PC-9 (cell line): ENCODE measurements at regions not wholly inside any gene's neighbourhood (a gene's known extent, or its start where the extent isn't known, plus 50 kb on each side); places are given as distances from the start of the nearest gene placed in this dataset.

ENCODE experiments used
- BruUV-seq: library from RNA; stranded (reverse); fragments of 400-500 nt; replicated peaks from 2 replicates; lab custom pipeline; 2021; lab: Mats Ljungman, UMichigan
- CTCF ChIA-PET: fragments of 300-600 bp; sonication (Branson Sonifier 250); formaldehyde crosslinking; loops from one replicate; lab custom pipeline; 2022; ENCODE audit warnings: antibody characterized with exemption; lab: Charles Lee
- POLR2A ChIA-PET: fragments of 300-600 bp; sonication (Branson Sonifier 250); formaldehyde crosslinking; loops from one replicate; lab custom pipeline; 2022; ENCODE audit warnings: antibody characterized with exemption; ENCODE audit not compliant: unreplicated experiment; lab: Charles Lee
- DNase-seq, 2 experiments: peaks; one replicate each; pipeline versions ENCODE4 v3.0.0 to v3.0.0-alpha.2; 2015 to 2022; ENCODE audit warnings: mixed read lengths in 1 of 2
- H2AFZ ChIP-seq: fragments of 200-600 bp; sonication (generic); 2 replicates; pipeline ENCODE4 v1.8.1; 2017; ENCODE audit warnings: antibody characterized with exemption
- H3F3A ChIP-seq: fragments of 200-600 bp; sonication (generic); 2 replicates; pipeline ENCODE4 v1.8.1; 2017; ENCODE audit warnings: antibody characterized with exemption, mild to moderate bottlenecking, low read depth; ENCODE audit not compliant: insufficient read depth
- H3K27ac ChIP-seq: fragments of 200-600 bp; sonication (generic); 2 replicates; pipeline ENCODE4 v1.6.1; 2016; ENCODE audit warnings: mixed run types
- H3K27me3 ChIP-seq: fragments of 200-600 bp; sonication (generic); 2 replicates; pipeline ENCODE4 v1.6.1; 2016; ENCODE audit warnings: low read depth, mixed run types; ENCODE audit not compliant: insufficient read depth
- H3K36me3 ChIP-seq: fragments of 200-600 bp; sonication (generic); 2 replicates; pipeline ENCODE4 v1.6.1; 2016; ENCODE audit warnings: low read depth, mixed run types
- H3K4me1 ChIP-seq: fragments of 200-600 bp; sonication (generic); replicated peaks from 2 replicates; pipeline ENCODE4 v1.6.1; 2016; ENCODE audit warnings: mixed run types; ENCODE audit not compliant: insufficient read depth
- H3K4me2 ChIP-seq: fragments of 200-600 bp; sonication (generic); 2 replicates; pipeline ENCODE4 v1.6.1; 2017; ENCODE audit warnings: mixed run types
- H3K4me3 ChIP-seq: fragments of 200-600 bp; sonication (generic); 2 replicates; pipeline ENCODE4 v1.6.1; 2016; ENCODE audit warnings: mixed run types
- H3K79me2 ChIP-seq: fragments of 200-600 bp; sonication (generic); 2 replicates; pipeline ENCODE4 v1.6.1; 2017; ENCODE audit warnings: low read depth, mixed run types
- H3K9me2 ChIP-seq: fragments of 200-600 bp; sonication (generic); 2 replicates; pipeline ENCODE4 v1.8.1; 2017; ENCODE audit warnings: mild to moderate bottlenecking; ENCODE audit not compliant: insufficient read depth
- H3K9me3 ChIP-seq: fragments of 200-600 bp; sonication (generic); 2 replicates; pipeline ENCODE4 v1.8.1; 2016; ENCODE audit warnings: low read depth; ENCODE audit not compliant: insufficient read depth
- H4K20me1 ChIP-seq: fragments of 200-600 bp; sonication (generic); 2 replicates; pipeline ENCODE4 v1.8.1; 2017; ENCODE audit not compliant: insufficient read depth
- EZH2 ChIP-seq: fragments of 200-600 bp; sonication (generic); IDR thresholded peaks from 2 replicates; pipeline ENCODE4 v1.8.0; 2017; ENCODE audit warnings: antibody characterized with exemption, low read depth
- intact Hi-C: fragments of 100-400 bp; cut with micrococcal nuclease; formaldehyde crosslinking; loops from one replicate; pipeline ENCODE4 v1.10.0; 2022; ENCODE audit not compliant: unreplicated experiment
- TF ChIP-seq, protein P1 (sequence below): fragments of 200-600 bp; sonication (generic); conservative IDR thresholded peaks from 2 replicates; pipeline ENCODE4 v1.6.1; 2017; ENCODE audit warnings: mixed run types, antibody characterized with exemption, mild to moderate bottlenecking, moderate library complexity

DNA sequence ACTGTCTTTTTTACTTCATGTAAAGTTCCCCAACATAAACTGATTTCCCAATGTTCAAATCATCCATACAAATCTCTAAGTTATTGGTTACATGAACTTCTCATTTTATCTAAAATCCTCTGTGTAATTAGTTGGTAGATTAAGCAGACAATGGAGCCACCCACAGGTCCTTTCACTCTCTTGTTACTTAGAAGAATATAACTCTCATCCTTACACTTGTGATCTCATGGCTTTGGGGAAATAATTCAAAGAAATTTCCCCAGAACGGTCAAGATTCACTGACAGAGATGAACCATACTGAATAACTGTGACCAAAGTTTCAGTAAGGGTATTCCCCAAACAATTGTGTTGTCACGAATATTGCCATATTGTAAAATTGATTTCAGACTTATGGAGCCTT lies 1102.6 kb upstream of the EPHA6 start:
- Histone ChIP-seq H3K79me2 (no peaks in the 10 kb centered on the region), H3K27me3 (no peaks in the 10 kb centered on the region), H3K36me3 (no peaks in the 10 kb centered on the region), H3K4me1 (no peaks in the 10 kb centered on the region), H3F3A (no peaks in the 10 kb centered on the region), H4K20me1 (0 out of 2 replicates have a peak, but pooled peaks cover 7% of the 10 kb centered on the region), H3K4me2 (no peak overlapping the region), H2AFZ (no peak overlapping the region), H3K9me3 (no peaks in the 10 kb centered on the region), H3K9me2 (no peaks in the 10 kb centered on the region; the same call in 1 of the 2 replicates), H3K4me3 (no peak overlapping the region), H3K27ac (no peak overlapping the region)
- CTCF ChIA-PET: no interaction called here
- no peak for TF ChIP-seq EZH2
- TF ChIP-seq, protein P1, sequence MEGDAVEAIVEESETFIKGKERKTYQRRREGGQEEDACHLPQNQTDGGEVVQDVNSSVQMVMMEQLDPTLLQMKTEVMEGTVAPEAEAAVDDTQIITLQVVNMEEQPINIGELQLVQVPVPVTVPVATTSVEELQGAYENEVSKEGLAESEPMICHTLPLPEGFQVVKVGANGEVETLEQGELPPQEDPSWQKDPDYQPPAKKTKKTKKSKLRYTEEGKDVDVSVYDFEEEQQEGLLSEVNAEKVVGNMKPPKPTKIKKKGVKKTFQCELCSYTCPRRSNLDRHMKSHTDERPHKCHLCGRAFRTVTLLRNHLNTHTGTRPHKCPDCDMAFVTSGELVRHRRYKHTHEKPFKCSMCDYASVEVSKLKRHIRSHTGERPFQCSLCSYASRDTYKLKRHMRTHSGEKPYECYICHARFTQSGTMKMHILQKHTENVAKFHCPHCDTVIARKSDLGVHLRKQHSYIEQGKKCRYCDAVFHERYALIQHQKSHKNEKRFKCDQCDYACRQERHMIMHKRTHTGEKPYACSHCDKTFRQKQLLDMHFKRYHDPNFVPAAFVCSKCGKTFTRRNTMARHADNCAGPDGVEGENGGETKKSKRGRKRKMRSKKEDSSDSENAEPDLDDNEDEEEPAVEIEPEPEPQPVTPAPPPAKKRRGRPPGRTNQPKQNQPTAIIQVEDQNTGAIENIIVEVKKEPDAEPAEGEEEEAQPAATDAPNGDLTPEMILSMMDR: no peak
- no TSS peak for BruUV-seq
- intact Hi-C loops: no loop called here
- DNase-seq: no peak
- POLR2A ChIA-PET: no interaction called here

DNA sequence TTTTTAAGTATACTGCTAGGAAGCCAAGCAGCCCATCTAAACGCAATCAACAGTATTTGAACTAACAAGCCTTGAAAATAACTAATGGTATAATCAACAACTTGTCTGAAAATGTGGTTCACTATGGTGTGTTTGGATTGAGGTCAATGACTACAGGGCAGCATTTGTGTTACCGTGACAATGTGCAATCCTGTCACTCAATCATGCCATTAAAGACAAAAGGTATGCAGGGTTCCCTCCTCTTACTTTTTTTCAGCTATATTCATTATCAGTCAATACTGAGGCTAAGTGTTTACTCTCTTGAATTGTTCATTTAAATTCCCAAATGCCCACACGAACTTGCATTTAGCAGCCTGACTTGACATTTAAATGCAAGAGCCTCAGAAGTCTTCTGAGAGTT lies 1099.3 kb upstream of the EPHA6 start:
- H3K4me3 ChIP-seq: no peak overlapping the region
- POLR2A ChIA-PET: no interaction called here
- no peaks in the 10 kb centered on the region for H3K36me3 ChIP-seq
- intact Hi-C loops: no loop called here
- no peaks in the 10 kb centered on the region for H3K4me1 ChIP-seq
- CTCF ChIA-PET: no interaction called here
- H3K79me2 ChIP-seq: no peaks in the 10 kb centered on the region
- H3K27me3 ChIP-seq: no peaks in the 10 kb centered on the region
- no peak overlapping the region for H3K4me2 ChIP-seq
- no peaks in the 10 kb centered on the region; the same call in 1 of the 2 replicates for H3K9me2 ChIP-seq
- no TSS peak for BruUV-seq
- peaks cover 7% of the 10 kb centered on the region; the same call in 1 of the 2 replicates for H4K20me1 ChIP-seq
- H2AFZ ChIP-seq: no peak overlapping the region
- no peak for DNase-seq
- no peak overlapping the region for H3K27ac ChIP-seq
- H3F3A ChIP-seq: no peaks in the 10 kb centered on the region
- no peaks in the 10 kb centered on the region for H3K9me3 ChIP-seq
- no peak for TF ChIP-seq EZH2
- TF ChIP-seq, protein P1: no peak

DNA sequence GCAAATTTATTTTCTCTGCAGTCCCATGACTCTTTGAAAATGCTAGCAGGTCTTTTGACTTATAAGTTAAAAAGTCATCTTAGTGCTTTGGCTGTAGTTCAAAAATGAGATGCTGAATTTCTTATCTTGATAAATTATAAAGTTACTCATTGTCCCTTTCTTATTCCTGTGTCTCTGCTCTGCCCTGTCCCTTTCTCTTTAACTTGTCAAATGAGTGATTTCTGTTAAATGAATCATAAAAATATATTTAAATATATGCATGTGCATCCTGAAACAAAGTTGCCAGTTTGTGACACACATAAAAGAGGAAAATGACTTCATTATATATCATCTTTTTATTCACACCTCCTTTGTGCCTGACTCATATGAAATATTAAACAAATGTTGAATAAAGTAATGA lies 1097.3 kb upstream of the EPHA6 start:
- Histone ChIP-seq H3K36me3 (no peaks in the 10 kb centered on the region), H3F3A (no peaks in the 10 kb centered on the region), H3K9me3 (no peaks in the 10 kb centered on the region), H3K27ac (no peak overlapping the region), H3K9me2 (no peaks in the 10 kb centered on the region; the same call in 1 of the 2 replicates), H3K4me2 (no peak overlapping the region), H3K79me2 (no peaks in the 10 kb centered on the region), H3K4me1 (no peaks in the 10 kb centered on the region), H3K4me3 (no peak overlapping the region), H3K27me3 (no peaks in the 10 kb centered on the region), H4K20me1 (peaks cover 7% of the 10 kb centered on the region; the same call in 1 of the 2 replicates), H2AFZ (no peak overlapping the region)
- intact Hi-C loops: no loop called here
- POLR2A ChIA-PET: no interaction called here
- TF ChIP-seq, protein P1: no peak
- no peak for TF ChIP-seq EZH2
- no peak for DNase-seq
- BruUV-seq: no TSS peak
- CTCF ChIA-PET: no interaction called here
